Endothelial cell (in vitro differentiated cells): ENCODE measurements at regions not wholly inside any gene's neighbourhood (a gene's known extent, or its start where the extent isn't known, plus 50 kb on each side); places are given as distances from the start of the nearest gene placed in this dataset.

Experiments used
- DNase-seq: peaks from one replicate; pipeline ENCODE4 v3.0.0; 2021; ENCODE audit warnings: low spot score
- H3K27ac Mint-ChIP-seq: one replicate; pipeline ENCODE4 v1.8.0; 2021; ENCODE audit warnings: mixed read lengths, inconsistent platforms; ENCODE audit not compliant: unreplicated experiment
- H3K27me3 Mint-ChIP-seq: one replicate; pipeline ENCODE4 v1.8.0; 2021; ENCODE audit warnings: mild to moderate bottlenecking, moderate library complexity, mixed read lengths, inconsistent platforms; ENCODE audit not compliant: unreplicated experiment
- H3K36me3 Mint-ChIP-seq: one replicate; pipeline ENCODE4 v1.8.0; 2021; ENCODE audit warnings: mild to moderate bottlenecking, low read depth, mixed read lengths, inconsistent platforms; ENCODE audit not compliant: unreplicated experiment
- H3K4me1 Mint-ChIP-seq: one replicate; pipeline ENCODE4 v1.8.0; 2021; ENCODE audit warnings: mild to moderate bottlenecking, mixed read lengths, inconsistent platforms; ENCODE audit not compliant: unreplicated experiment
- H3K4me3 Mint-ChIP-seq: one replicate; pipeline ENCODE4 v1.8.0; 2021; ENCODE audit warnings: mild to moderate bottlenecking, mixed read lengths, inconsistent platforms; ENCODE audit not compliant: unreplicated experiment
- H3K9me3 Mint-ChIP-seq: one replicate; pipeline ENCODE4 v1.8.0; 2021; ENCODE audit warnings: mixed read lengths, inconsistent platforms; ENCODE audit not compliant: unreplicated experiment
- CTCF ChIP-seq: fragments of 200-600 bp; sonication (generic); IDR thresholded peaks from one replicate; pipeline ENCODE4 v1.5.0; 2021; ENCODE audit warnings: antibody characterized with exemption; ENCODE audit not compliant: unreplicated experiment

DNA sequence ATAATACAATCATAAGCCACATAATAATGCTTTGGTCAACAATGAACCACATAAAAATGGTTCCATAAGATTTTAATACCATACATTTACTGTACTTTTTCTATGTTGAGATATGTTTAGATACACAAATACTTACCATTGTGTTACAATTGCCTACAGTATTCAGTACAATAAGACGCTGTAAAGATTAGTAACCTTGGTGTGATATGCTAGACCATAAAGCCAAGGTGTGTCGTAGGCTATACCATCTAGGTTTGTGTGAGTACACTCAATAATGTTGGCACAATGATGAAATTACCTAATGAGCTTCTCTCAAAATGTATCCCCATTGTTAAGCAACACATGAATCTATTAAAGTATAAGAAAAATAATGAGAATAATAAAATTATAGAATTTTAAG lies 662.3 kb downstream of the SATB2 start:
- no peak for DNase-seq
- Mint-ChIP-seq H3K27me3 (no peaks in the 10 kb centered on the region), H3K27ac (no peak overlapping the region), H3K36me3 (no peaks in the 10 kb centered on the region), H3K4me1 (no peaks in the 10 kb centered on the region), H3K9me3 (no peaks in the 10 kb centered on the region), H3K4me3 (no peak overlapping the region)
- no peak for TF ChIP-seq CTCF

- Mint-ChIP-seq H3K27ac (no peak overlapping the region), H3K27me3 (no peaks in the 10 kb centered on the region)
- no peak for TF ChIP-seq CTCF
These were observed 666.1 kb downstream of the SATB2 start for GRCh38 chr2:198791623-198792022.

DNA sequence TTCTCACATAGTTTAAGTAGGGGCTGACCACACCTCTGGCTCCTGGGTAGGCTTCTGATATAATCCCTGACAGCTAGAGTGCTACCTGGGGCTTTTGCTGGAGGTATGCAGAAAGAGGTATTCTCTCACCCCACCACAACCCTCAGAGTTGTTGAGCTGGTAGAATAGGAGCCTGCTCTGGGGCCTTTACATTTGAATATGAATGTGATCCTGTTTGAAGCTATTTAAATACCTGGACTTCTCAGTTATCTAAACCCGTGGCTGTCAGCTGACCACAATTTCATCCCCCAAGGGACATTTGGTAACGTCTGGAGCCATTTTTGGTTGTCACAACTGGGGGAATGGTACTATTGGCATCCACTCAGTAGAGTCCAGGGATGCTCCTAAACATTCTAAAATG lies 669.1 kb downstream of the SATB2 start:
- TF ChIP-seq CTCF, result no peak
- Mint-ChIP-seq H3K9me3 (no peaks in the 10 kb centered on the region), H3K4me1 (no peaks in the 10 kb centered on the region), H3K4me3 (no peak overlapping the region), H3K27me3 (peaks cover 2% of the 10 kb centered on the region), H3K27ac (no peak overlapping the region), H3K36me3 (no peaks in the 10 kb centered on the region)
- no peak for DNase-seq

More at GRCh38 chr2:198791623-198792022, 666.1 kb downstream of the SATB2 start:
- Mint-ChIP-seq H3K4me1 (no peaks in the 10 kb centered on the region), H3K36me3 (no peaks in the 10 kb centered on the region), H3K4me3 (no peak overlapping the region), H3K9me3 (no peaks in the 10 kb centered on the region)
- DNase-seq, result no peak

- H3K27ac Mint-ChIP-seq, result no peak overlapping the region
- no peaks in the 10 kb centered on the region for H3K36me3 Mint-ChIP-seq
- H3K4me1 Mint-ChIP-seq, result no peaks in the 10 kb centered on the region
- no peak for TF ChIP-seq CTCF
- peaks cover 2% of the 10 kb centered on the region for H3K27me3 Mint-ChIP-seq
- no peaks in the 10 kb centered on the region for H3K9me3 Mint-ChIP-seq
- no peak overlapping the region for H3K4me3 Mint-ChIP-seq
- DNase-seq, result no peak
These were observed 675.0 kb downstream of the SATB2 start for GRCh38 chr2:198782734-198783133.

GRCh38 chr2:198776616-198777406 lies 680.9 kb downstream of the SATB2 start:
- Mint-ChIP-seq H3K36me3 (no peaks in the 10 kb centered on the region), H3K4me3 (no peak overlapping the region), H3K9me3 (no peaks in the 10 kb centered on the region), H3K27me3 (no peaks in the 10 kb centered on the region), H3K4me1 (no peaks in the 10 kb centered on the region), H3K27ac (no peak overlapping the region)
- TF ChIP-seq CTCF, result no peak
- DNase-seq, result no peak
